Right lobe of liver (tissue), 6 donors: ENCODE measurements at regions not wholly inside any gene's neighbourhood (a gene's known extent, or its start where the extent isn't known, plus 50 kb on each side); places are given as distances from the start of the nearest gene placed in this dataset.

Experiments
- ATAC-seq, 4 donors: fragments of 200-7000 bp; cut with Tn5 transposase; one replicate each; pipeline ENCODE4 v1.9.1; 2020; ENCODE audit warnings: mild to moderate bottlenecking in 4 of 4, moderate library complexity in 4 of 4
- DNase-seq, 3 donors: peaks; one replicate each; pipeline ENCODE4 v3.0.0-alpha.2; 2020
- H3K27ac ChIP-seq, 3 donors: fragments of 200-600 bp; one replicate each; pipeline ENCODE4 v1.8.0; 2022
- H3K27me3 ChIP-seq, 2 donors: fragments of 200-600 bp; one replicate each; pipeline ENCODE4 v1.8.0; 2022
- H3K36me3 ChIP-seq, 4 donors: fragments of 200-600 bp; sonication (generic) in 1 of 4; one replicate each; pipeline versions ENCODE4 v1.5.1 to v1.8.0; 2017 to 2022; ENCODE audit warnings: control low read depth in 1 of 4
- H3K4me1 ChIP-seq, 4 donors: fragments of 200-600 bp; sonication (generic) in 1 of 4; one replicate each; pipeline versions ENCODE4 v1.5.1 to v1.8.0; 2017 to 2022; ENCODE audit warnings: control low read depth in 1 of 4
- H3K4me3 ChIP-seq, 3 donors: fragments of 200-600 bp; one replicate each; pipeline ENCODE4 v1.8.0; 2022
- H3K9me3 ChIP-seq, 4 donors: fragments of 200-600 bp; sonication (generic) in 1 of 4; one replicate each; pipeline versions ENCODE4 v1.5.1 to v1.8.0; 2017 to 2022; ENCODE audit warnings: control low read depth in 1 of 4
- POLR2A ChIP-seq: fragments of 450-650 bp; IDR thresholded peaks from one replicate; pipeline ENCODE4 v1.6.1; 2017; ENCODE audit warnings: antibody characterized with exemption, mild to moderate bottlenecking
- WGBS: methylation state at CpG from one replicate; pipeline ENCODE4 v1.1.6; 2018; ENCODE audit warnings: low coverage, low lambda C conversion rate; ENCODE audit not compliant: insufficient coverage; ENCODE audit errors: missing lambda C conversion rate; 5-methylcytosine and 5-hydroxymethylcytosine counted together
- intact Hi-C, 2 donors: fragments of 100-400 bp; cut with DNase I; formaldehyde crosslinking; loops; one replicate each; pipeline versions ENCODE4 v1.11.2 to v1.14.1; 2022
- TF ChIP-seq, protein P1 (sequence below), 4 donors: fragments of 200-600 bp in 3 of 4; fragments of 450-650 bp in 1 of 4; IDR thresholded peaks; one replicate each; pipeline versions ENCODE4 v1.5.1 to v1.8.0; 2016 to 2022; ENCODE audit warnings: antibody characterized with exemption in 4 of 4, mild to moderate bottlenecking in 2 of 4
- donor health status: DM: no; HTN: yes; CAD: no.
- donor health status: DM: no; HTN: no; CAD: no.
- donor health status: DM: no; HTN: no; CAD: no.
- donor health status: DM: no; HTN: yes; CAD: no.
- donor health status: DM: no; HTN: yes; CAD: no.

DNA sequence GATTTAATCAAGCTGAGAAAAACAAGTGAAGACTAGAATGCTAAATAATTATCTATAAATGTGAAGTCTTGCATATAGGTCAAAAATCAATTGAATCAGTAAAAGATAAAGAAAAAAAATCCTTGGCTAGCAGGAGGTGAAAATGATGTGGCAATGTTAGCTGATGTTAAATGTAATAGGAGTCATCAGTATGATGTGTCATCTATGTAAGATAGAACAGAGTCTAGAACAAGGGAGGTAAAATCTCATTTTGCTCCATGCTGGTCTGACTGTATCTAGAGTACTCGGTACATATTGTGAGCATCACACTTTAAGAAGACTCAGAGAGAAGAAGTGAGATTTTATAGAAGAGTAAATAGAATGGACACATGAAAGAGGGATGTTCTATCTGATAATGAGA lies 721.2 kb downstream of the ETS1 start:
- Histone ChIP-seq H3K4me1 (no peaks in the 10 kb centered on the region), H3K27ac (no peak overlapping the region), H3K4me3 (no peak overlapping the region), H3K9me3 (no peaks in the 10 kb centered on the region), H3K36me3 (no peaks in the 10 kb centered on the region), H3K27me3 (no peaks in the 10 kb centered on the region)
- TF ChIP-seq, protein P1, sequence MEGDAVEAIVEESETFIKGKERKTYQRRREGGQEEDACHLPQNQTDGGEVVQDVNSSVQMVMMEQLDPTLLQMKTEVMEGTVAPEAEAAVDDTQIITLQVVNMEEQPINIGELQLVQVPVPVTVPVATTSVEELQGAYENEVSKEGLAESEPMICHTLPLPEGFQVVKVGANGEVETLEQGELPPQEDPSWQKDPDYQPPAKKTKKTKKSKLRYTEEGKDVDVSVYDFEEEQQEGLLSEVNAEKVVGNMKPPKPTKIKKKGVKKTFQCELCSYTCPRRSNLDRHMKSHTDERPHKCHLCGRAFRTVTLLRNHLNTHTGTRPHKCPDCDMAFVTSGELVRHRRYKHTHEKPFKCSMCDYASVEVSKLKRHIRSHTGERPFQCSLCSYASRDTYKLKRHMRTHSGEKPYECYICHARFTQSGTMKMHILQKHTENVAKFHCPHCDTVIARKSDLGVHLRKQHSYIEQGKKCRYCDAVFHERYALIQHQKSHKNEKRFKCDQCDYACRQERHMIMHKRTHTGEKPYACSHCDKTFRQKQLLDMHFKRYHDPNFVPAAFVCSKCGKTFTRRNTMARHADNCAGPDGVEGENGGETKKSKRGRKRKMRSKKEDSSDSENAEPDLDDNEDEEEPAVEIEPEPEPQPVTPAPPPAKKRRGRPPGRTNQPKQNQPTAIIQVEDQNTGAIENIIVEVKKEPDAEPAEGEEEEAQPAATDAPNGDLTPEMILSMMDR (IDR thresholded peaks at IDR 0.05), result no peak
- no peak for TF ChIP-seq POLR2A
- intact Hi-C loops, result no loop called here
- 75% methylated on average over 1 of the region's 1 CpG for WGBS
- ATAC-seq (no peak), DNase-seq (no peak)

DNA sequence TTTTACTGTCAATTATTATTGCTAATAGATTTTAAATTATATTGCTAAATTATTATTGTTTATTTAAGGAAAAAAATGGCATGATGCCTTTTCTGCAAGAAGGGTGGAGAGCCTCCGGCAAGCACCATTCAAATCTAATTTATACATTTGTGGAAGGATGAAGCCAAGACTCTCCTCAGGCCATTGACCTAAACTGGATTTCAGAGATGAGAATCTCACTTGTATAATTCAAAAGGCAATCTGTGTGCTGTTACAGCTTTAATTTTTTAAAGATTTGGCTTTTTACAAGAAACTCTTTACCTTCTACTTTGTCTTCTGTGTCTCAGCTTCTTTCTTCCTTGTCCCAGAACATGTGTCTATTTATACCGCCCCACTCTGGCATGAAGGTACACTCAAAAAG lies 722.5 kb downstream of the ETS1 start:
- DNase-seq (no peak), ATAC-seq (no peak)
- H3K27ac ChIP-seq, result no peak overlapping the region
- no peaks in the 10 kb centered on the region for H3K9me3 ChIP-seq
- WGBS, result 73% methylated on average over 2 of the region's 2 CpGs
- no peak overlapping the region for H3K4me3 ChIP-seq
- H3K4me1 ChIP-seq, result no peaks in the 10 kb centered on the region
- TF ChIP-seq, protein P1 (IDR thresholded peaks at IDR 0.05), result no peak
- TF ChIP-seq POLR2A, result no peak
- intact Hi-C loops, result no loop called here
- H3K27me3 ChIP-seq, result no peaks in the 10 kb centered on the region
- no peaks in the 10 kb centered on the region for H3K36me3 ChIP-seq

- DNase-seq (no peak), ATAC-seq (no peak)
- no peaks in the 10 kb centered on the region for H3K36me3 ChIP-seq
- WGBS, result 25% methylated on average over 1 of the region's 2 CpGs
- no peaks in the 10 kb centered on the region for H3K9me3 ChIP-seq
- no peak overlapping the region for H3K4me3 ChIP-seq
- no peaks in the 10 kb centered on the region for H3K27me3 ChIP-seq
- H3K4me1 ChIP-seq, result no peaks in the 10 kb centered on the region
- TF ChIP-seq, protein P1 (IDR thresholded peaks at IDR 0.05), result no peak
- TF ChIP-seq POLR2A, result no peak
- no peak overlapping the region for H3K27ac ChIP-seq
- intact Hi-C loops, result no loop called here
Observed at GRCh38 chr11:127862406-127862805, 725.0 kb downstream of the ETS1 start.

GRCh38 chr11:127859941-127860354 lies 727.4 kb downstream of the ETS1 start:
- TF ChIP-seq POLR2A, result no peak
- TF ChIP-seq, protein P1 (IDR thresholded peaks at IDR 0.05), result no peak
- no peak overlapping the region for H3K4me3 ChIP-seq
- 62% methylated on average over 5 of the region's 6 CpGs for WGBS
- no peaks in the 10 kb centered on the region for H3K4me1 ChIP-seq
- DNase-seq (no peak), ATAC-seq (no peak)
- intact Hi-C loops, result no loop called here
- H3K36me3 ChIP-seq, result no peaks in the 10 kb centered on the region
- H3K9me3 ChIP-seq, result no peaks in the 10 kb centered on the region
- no peaks in the 10 kb centered on the region for H3K27me3 ChIP-seq
- no peak overlapping the region for H3K27ac ChIP-seq

DNA sequence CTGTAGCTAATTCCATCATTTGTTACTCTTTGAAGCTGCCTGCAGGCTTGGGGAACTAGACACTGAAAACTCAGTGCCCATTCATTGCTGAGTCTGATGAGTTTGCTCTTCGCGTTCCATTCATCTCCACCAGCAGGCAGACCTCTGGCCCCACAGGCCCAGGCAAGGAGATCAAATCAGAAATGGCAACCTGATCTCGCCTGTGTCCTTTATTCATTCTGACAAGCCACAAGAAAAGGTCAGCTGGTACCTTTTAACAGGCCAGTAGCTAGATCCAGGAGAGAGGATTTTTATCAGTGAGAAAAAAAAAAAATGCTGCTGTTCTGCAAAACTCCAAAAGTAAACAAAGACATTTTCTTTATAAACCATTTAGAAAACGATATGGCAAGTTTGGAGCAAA lies 742.5 kb downstream of the ETS1 start:
- H3K9me3 ChIP-seq, result no peaks in the 10 kb centered on the region
- 68% methylated on average over 4 of the region's 4 CpGs for WGBS
- no peak overlapping the region for H3K27ac ChIP-seq
- no peaks in the 10 kb centered on the region for H3K36me3 ChIP-seq
- no peaks in the 10 kb centered on the region for H3K4me1 ChIP-seq
- DNase-seq (no peak), ATAC-seq (no peak)
- no peak overlapping the region for H3K4me3 ChIP-seq
- intact Hi-C loops, result no loop called here
- TF ChIP-seq, protein P1 (IDR thresholded peaks at IDR 0.05), result no peak
- no peak for TF ChIP-seq POLR2A
- no peaks in the 10 kb centered on the region for H3K27me3 ChIP-seq
